ENCODE measurements at regions not wholly inside any gene's neighbourhood (a gene's known extent, or its start where the extent isn't known, plus 50 kb on each side); places are given as distances from the start of the nearest gene placed in this dataset.

- no peak overlapping the region for H3K4me2 ChIP-seq
- H3K36me3 ChIP-seq (replicated peaks in 1 of 2; ENCODE audit: control insufficient read depth in 1 of 2, insufficient read depth in 2 of 2, low read length in 1 of 2) = no peaks in the 10 kb centered on the region
- no peaks in the 10 kb centered on the region for H3K27me3 ChIP-seq (ENCODE audit: insufficient read depth)
- no peak for TF ChIP-seq TAF1 (IDR thresholded peaks at IDR 0.05; ENCODE audit: borderline replicate concordance, low read depth, low read length)
- H3K9ac ChIP-seq = no peak overlapping the region
- H3K9me3 ChIP-seq = no peaks in the 10 kb centered on the region
- H2AFZ ChIP-seq (ENCODE audit: low read depth) = no peak overlapping the region
- WGBS (ENCODE audit: low lambda C conversion rate) = 6% methylated on average over 2 of the region's 2 CpGs
- ChIA-PET POLR2A (no interaction called here), CTCF (no interaction called here)
- H3K9me2 ChIP-seq = no peaks in the 10 kb centered on the region
- no peak overlapping the region for H3K27ac ChIP-seq (ENCODE audit: low read depth in 2 of 2, low read length in 1 of 2)
- H3F3A ChIP-seq (replicated peaks; ENCODE audit: insufficient read depth) = no peaks in the 10 kb centered on the region
- H4K20me1 ChIP-seq (ENCODE audit: insufficient read depth) = no peaks in the 10 kb centered on the region
- H3K79me2 ChIP-seq (ENCODE audit: insufficient read depth) = no peaks in the 10 kb centered on the region
- no peak overlapping the region for H3K4me3 ChIP-seq (ENCODE audit: low read depth in 2 of 2, low read length in 1 of 2)
- DNase-seq = no peak
- no peaks in the 10 kb centered on the region for H3K4me1 ChIP-seq (ENCODE audit: control insufficient read depth in 1 of 2, insufficient read depth in 2 of 2, low read depth in 1 of 2, low read length in 1 of 2)
Observed at GRCh38 chr9:75490326-75490725, 400.1 kb upstream of the PCSK5 start.

GRCh38 chr9:75491533-75491932 lies 398.9 kb upstream of the PCSK5 start:
- Histone ChIP-seq H2AFZ (ENCODE audit: low read depth) (no peak overlapping the region), H4K20me1 (ENCODE audit: insufficient read depth) (no peaks in the 10 kb centered on the region), H3K36me3 (replicated peaks in 1 of 2; ENCODE audit: control insufficient read depth in 1 of 2, insufficient read depth in 2 of 2, low read length in 1 of 2) (no peaks in the 10 kb centered on the region), H3K4me2 (no peak overlapping the region), H3K9me3 (no peaks in the 10 kb centered on the region), H3K9ac (no peak overlapping the region), H3K79me2 (ENCODE audit: insufficient read depth) (no peaks in the 10 kb centered on the region), H3K9me2 (no peaks in the 10 kb centered on the region), H3F3A (replicated peaks; ENCODE audit: insufficient read depth) (no peaks in the 10 kb centered on the region), H3K4me3 (ENCODE audit: low read depth in 2 of 2, low read length in 1 of 2) (no peak overlapping the region), H3K27ac (ENCODE audit: low read depth in 2 of 2, low read length in 1 of 2) (no peak overlapping the region), H3K4me1 (ENCODE audit: control insufficient read depth in 1 of 2, insufficient read depth in 2 of 2, low read depth in 1 of 2, low read length in 1 of 2) (no peaks in the 10 kb centered on the region), H3K27me3 (ENCODE audit: insufficient read depth) (no peaks in the 10 kb centered on the region)
- no peak for DNase-seq
- CTCF ChIA-PET = interaction anchor here (0.6 to 0.9 kb wide), 2 partner anchors 225 to 357 kb away, joined by 3 read pairs; no protein-coding TSS in a partner anchor
- POLR2A ChIA-PET = no interaction called here
- WGBS (ENCODE audit: low lambda C conversion rate) = 8% methylated on average over 1 of the region's 1 CpG
- TF ChIP-seq, protein P1, sequence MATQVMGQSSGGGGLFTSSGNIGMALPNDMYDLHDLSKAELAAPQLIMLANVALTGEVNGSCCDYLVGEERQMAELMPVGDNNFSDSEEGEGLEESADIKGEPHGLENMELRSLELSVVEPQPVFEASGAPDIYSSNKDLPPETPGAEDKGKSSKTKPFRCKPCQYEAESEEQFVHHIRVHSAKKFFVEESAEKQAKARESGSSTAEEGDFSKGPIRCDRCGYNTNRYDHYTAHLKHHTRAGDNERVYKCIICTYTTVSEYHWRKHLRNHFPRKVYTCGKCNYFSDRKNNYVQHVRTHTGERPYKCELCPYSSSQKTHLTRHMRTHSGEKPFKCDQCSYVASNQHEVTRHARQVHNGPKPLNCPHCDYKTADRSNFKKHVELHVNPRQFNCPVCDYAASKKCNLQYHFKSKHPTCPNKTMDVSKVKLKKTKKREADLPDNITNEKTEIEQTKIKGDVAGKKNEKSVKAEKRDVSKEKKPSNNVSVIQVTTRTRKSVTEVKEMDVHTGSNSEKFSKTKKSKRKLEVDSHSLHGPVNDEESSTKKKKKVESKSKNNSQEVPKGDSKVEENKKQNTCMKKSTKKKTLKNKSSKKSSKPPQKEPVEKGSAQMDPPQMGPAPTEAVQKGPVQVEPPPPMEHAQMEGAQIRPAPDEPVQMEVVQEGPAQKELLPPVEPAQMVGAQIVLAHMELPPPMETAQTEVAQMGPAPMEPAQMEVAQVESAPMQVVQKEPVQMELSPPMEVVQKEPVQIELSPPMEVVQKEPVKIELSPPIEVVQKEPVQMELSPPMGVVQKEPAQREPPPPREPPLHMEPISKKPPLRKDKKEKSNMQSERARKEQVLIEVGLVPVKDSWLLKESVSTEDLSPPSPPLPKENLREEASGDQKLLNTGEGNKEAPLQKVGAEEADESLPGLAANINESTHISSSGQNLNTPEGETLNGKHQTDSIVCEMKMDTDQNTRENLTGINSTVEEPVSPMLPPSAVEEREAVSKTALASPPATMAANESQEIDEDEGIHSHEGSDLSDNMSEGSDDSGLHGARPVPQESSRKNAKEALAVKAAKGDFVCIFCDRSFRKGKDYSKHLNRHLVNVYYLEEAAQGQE (IDR thresholded peaks at IDR 0.05; ENCODE audit: low read depth, low read length) = no peak
- TF ChIP-seq SIN3A (IDR thresholded peaks at IDR 0.05; ENCODE audit: borderline replicate concordance, low read depth, low read length) (no peak), POLR2AphosphoS5 (IDR thresholded peaks at IDR 0.05; ENCODE audit: low read depth, low read length) (no peak), RAD21 (IDR thresholded peaks at IDR 0.05; ENCODE audit: low read length) (no peak), CTCF (IDR thresholded peaks at IDR 0.05) (no peak), NFIC (IDR thresholded peaks at IDR 0.05; ENCODE audit: borderline replicate concordance) (no peak), GATA2 (CRISPR knock-in tag; IDR thresholded peaks at IDR 0.05) (no peak)
- TF ChIP-seq, protein P2, sequence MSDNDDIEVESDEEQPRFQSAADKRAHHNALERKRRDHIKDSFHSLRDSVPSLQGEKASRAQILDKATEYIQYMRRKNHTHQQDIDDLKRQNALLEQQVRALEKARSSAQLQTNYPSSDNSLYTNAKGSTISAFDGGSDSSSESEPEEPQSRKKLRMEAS (IDR thresholded peaks at IDR 0.05; ENCODE audit: low read depth) = no peak
- TF ChIP-seq, protein P3, sequence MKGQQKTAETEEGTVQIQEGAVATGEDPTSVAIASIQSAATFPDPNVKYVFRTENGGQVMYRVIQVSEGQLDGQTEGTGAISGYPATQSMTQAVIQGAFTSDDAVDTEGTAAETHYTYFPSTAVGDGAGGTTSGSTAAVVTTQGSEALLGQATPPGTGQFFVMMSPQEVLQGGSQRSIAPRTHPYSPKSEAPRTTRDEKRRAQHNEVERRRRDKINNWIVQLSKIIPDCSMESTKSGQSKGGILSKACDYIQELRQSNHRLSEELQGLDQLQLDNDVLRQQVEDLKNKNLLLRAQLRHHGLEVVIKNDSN (IDR thresholded peaks at IDR 0.05; ENCODE audit: borderline replicate concordance, low read depth) = no peak
- TF ChIP-seq, protein P4, sequence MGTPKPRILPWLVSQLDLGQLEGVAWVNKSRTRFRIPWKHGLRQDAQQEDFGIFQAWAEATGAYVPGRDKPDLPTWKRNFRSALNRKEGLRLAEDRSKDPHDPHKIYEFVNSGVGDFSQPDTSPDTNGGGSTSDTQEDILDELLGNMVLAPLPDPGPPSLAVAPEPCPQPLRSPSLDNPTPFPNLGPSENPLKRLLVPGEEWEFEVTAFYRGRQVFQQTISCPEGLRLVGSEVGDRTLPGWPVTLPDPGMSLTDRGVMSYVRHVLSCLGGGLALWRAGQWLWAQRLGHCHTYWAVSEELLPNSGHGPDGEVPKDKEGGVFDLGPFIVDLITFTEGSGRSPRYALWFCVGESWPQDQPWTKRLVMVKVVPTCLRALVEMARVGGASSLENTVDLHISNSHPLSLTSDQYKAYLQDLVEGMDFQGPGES (IDR thresholded peaks at IDR 0.05; ENCODE audit: low read depth, low read length) = no peak
